ENCODE measurements at regions not wholly inside any gene's neighbourhood (a gene's known extent, or its start where the extent isn't known, plus 50 kb on each side); places are given as distances from the start of the nearest gene placed in this dataset.

DNA sequence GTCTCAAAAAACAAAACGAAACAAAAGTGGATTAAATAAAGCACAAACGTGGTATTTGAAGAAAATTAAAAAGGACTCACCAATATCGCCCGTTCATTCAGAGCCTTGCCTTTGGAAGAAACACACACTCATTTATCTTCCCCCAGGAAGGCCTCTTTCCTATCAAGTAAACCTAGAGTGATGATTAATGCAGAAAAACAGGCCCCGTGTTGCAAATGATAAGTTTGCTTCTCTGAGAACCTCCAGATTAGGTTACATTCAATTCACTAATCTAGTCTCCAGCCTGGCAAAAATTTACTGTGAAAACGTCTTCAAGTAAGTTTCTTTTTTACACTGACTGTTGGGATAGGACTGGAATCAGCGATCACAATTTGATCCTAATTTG, 78.0 kb upstream of the C1GALT1 start:
- DNase-seq (ENCODE audit: low read depth): no peak
- no peak overlapping the region for H3K4me3 ChIP-seq (ENCODE audit: low read depth, low read length)
- TF ChIP-seq, protein P1, sequence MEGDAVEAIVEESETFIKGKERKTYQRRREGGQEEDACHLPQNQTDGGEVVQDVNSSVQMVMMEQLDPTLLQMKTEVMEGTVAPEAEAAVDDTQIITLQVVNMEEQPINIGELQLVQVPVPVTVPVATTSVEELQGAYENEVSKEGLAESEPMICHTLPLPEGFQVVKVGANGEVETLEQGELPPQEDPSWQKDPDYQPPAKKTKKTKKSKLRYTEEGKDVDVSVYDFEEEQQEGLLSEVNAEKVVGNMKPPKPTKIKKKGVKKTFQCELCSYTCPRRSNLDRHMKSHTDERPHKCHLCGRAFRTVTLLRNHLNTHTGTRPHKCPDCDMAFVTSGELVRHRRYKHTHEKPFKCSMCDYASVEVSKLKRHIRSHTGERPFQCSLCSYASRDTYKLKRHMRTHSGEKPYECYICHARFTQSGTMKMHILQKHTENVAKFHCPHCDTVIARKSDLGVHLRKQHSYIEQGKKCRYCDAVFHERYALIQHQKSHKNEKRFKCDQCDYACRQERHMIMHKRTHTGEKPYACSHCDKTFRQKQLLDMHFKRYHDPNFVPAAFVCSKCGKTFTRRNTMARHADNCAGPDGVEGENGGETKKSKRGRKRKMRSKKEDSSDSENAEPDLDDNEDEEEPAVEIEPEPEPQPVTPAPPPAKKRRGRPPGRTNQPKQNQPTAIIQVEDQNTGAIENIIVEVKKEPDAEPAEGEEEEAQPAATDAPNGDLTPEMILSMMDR (IDR thresholded peaks at IDR 0.05; ENCODE audit: low read depth, low read length, missing control alignments): no peak

DNA sequence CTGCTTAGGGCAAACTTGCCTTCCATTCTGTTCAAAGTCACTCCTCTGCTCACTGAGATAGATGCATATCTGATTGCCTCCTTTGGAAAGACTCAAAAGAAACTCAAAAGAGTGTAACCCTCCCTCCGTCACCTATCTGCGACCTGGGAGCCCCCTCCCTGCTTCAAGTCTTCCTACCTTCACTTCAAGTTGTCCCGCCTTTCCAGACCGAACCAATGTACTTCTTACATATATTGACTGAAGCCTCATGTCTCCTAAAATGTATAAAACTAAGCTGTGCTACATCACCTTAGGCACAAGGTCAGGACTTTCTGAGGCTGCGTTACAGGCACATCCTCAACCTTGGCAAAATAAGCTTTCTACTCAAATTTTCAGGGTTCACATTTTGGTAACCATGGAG, 77.4 kb upstream of the C1GALT1 start:
- DNase-seq (ENCODE audit: low read depth): no peak
- TF ChIP-seq, protein P1 (IDR thresholded peaks at IDR 0.05; ENCODE audit: low read depth, low read length, missing control alignments): no peak

DNA sequence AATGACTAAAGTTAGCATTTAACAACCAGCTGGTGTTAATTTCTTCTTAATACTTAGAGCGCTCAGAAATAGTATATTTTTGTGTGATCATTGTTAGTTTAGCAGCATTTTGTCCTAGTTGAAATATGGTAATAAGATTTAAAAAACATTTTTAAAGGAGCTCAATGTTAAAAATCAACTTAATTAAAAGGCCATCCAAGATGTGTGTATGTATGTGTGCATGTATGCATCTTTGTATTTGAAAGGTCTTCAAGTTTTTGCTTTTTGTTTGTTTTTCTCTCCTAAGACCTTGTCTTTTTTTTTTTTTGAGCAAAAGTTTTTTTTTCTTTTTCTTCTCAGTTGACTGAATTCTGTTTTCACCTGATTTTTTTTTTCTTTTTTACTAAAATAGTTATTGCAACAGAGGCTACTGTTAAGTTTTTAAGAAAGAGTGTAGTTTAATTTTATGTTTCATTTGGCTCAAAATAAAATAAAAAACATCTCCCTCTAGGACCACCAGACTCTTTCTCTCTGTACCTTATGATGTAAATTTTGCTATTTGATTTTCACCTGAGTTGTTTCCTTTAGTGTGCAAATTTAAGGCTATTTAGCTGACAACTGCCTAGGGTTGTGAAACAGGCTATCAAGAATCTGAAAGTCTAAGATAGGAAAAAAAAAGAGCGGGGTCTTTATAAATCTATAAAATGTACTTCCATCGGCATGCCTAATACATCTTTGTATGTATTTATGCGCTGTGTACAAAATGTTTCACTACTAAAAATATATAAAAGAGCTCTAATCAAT, 76.4 kb upstream of the C1GALT1 start:
- no peak overlapping the region for H3K4me3 ChIP-seq (ENCODE audit: low read depth, low read length)
- no peak for DNase-seq (ENCODE audit: low read depth)
- TF ChIP-seq, protein P1 (IDR thresholded peaks at IDR 0.05; ENCODE audit: low read depth, low read length, missing control alignments): no peak

More for the DNA sequence above, 77.4 kb upstream of the C1GALT1 start:
- no peak overlapping the region for H3K4me3 ChIP-seq (ENCODE audit: low read depth, low read length)

DNA sequence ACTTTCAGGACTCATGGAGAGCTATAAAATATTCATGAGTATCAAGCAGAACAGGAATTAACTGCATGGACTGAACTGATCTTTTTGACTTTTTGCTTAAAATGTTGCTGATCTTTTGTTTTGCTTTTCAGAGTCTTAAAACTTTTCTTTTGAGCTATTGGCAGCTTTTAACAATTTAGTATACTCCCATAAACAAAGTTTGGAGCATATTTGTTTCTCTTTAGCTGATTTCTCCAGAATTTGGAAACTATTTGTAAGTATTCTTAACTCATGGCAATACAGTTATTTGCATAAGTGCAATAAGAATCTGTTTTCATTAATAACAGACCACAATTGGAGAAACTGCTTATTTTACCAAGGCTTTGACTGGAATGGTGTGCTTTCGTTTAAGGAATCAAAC, 73.4 kb upstream of the C1GALT1 start:
- TF ChIP-seq, protein P1 (IDR thresholded peaks at IDR 0.05; ENCODE audit: low read depth, low read length, missing control alignments): no peak
- DNase-seq (ENCODE audit: low read depth): no peak
- H3K4me3 ChIP-seq (ENCODE audit: low read depth, low read length): no peak overlapping the region

DNA sequence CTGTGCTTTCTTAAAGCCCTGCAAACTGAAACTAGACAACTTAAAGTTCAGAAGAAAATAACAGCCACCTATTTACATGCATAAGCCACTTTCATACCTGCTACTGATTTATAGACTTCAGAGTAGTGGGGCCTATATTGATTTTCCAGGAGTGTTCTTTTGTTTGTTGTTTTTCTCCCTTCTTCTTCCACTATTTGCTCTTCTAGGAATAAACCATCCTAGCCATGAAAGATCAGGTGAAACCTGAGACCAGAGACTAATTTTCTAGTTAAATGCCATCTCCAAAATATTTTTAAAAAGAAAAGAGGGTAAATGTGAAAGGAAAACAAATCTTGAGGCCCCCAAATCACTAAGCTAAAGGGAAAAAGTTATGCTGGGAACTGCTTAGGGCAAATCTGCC, 72.4 kb upstream of the C1GALT1 start:
- no peak overlapping the region for H3K4me3 ChIP-seq (ENCODE audit: low read depth, low read length)
- TF ChIP-seq, protein P1 (IDR thresholded peaks at IDR 0.05; ENCODE audit: low read depth, low read length, missing control alignments): no peak
- no peak for DNase-seq (ENCODE audit: low read depth)

DNA sequence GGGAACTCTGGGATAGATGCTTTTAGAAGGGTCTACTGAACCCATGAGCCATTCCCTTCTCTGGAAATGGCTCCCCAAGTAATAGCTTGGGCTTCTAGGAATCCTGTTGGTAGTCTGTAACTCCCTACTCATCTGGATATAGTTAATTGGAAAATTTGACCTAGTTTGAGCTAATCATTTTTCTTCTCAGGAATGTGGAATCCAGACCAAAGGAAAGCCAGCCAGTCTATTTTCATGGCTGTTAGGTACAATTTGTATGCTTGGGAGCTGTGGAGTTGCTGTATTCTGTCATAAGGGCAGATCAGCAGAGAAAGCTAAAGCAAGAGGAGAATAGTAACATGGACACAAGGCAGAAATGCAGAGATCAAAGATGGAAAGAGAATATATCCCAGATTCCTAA, 71.6 kb upstream of the C1GALT1 start:
- DNase-seq (ENCODE audit: low read depth): no peak
- TF ChIP-seq, protein P1 (IDR thresholded peaks at IDR 0.05; ENCODE audit: low read depth, low read length, missing control alignments): no peak
- no peak overlapping the region for H3K4me3 ChIP-seq (ENCODE audit: low read depth, low read length)

DNA sequence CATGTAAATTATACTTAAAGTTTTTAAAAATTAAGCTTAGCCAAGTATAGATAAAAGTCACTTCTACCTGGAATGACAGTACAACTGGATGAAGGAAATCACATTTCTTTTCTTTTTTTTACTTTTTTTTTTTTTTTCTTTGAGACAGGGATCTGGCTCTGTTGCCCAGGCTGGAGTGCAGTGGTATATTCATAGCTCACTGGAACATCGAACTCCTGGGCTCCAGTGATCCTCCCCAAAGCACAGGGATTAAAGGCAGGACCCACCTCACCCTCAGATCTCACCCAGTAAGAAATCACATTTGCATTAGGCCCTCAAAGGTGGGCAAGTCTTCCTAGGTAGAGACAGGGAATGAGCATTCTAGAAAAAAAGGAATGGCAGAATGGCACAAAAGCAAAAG, 69.5 kb upstream of the C1GALT1 start:
- no peak overlapping the region for H3K4me3 ChIP-seq (ENCODE audit: low read depth, low read length)
- TF ChIP-seq, protein P1 (IDR thresholded peaks at IDR 0.05; ENCODE audit: low read depth, low read length, missing control alignments): no peak
- DNase-seq (ENCODE audit: low read depth): no peak

Data from GM12864 (cell line).